Lower lobe of right lung (tissue), 2 donors: ENCODE measurements at regions not wholly inside any gene's neighbourhood (a gene's known extent, or its start where the extent isn't known, plus 50 kb on each side); places are given as distances from the start of the nearest gene placed in this dataset.

Experiments used
- ATAC-seq, 2 donors: fragments of 200-7000 bp; cut with Tn5 transposase; one replicate each; pipeline ENCODE4 v1.9.1; 2020 to 2022; ENCODE audit warnings: mild to moderate bottlenecking in 2 of 2, moderate library complexity in 2 of 2
- DNase-seq: peaks from one replicate; pipeline ENCODE4 v3.0.0-alpha.2; 2020
- H3K27ac ChIP-seq: fragments of 200-600 bp; one replicate; pipeline ENCODE4 v1.8.0; 2022
- H3K27me3 ChIP-seq: fragments of 200-600 bp; one replicate; pipeline ENCODE4 v1.8.0; 2022; ENCODE audit warnings: low read depth
- H3K36me3 ChIP-seq: fragments of 200-600 bp; one replicate; pipeline ENCODE4 v1.8.0; 2022; ENCODE audit warnings: mild to moderate bottlenecking
- H3K4me1 ChIP-seq: fragments of 200-600 bp; one replicate; pipeline ENCODE4 v1.8.0; 2022
- H3K4me3 ChIP-seq: fragments of 200-600 bp; one replicate; pipeline ENCODE4 v1.8.0; 2022; ENCODE audit warnings: mild to moderate bottlenecking
- H3K9me3 ChIP-seq: fragments of 200-600 bp; one replicate; pipeline ENCODE4 v1.8.0; 2022
- CTCF ChIP-seq: fragments of 200-600 bp; IDR thresholded peaks from one replicate; pipeline ENCODE4 v1.8.0; 2022; ENCODE audit warnings: antibody characterized with exemption, mild to moderate bottlenecking
- intact Hi-C: fragments of 100-400 bp; cut with DNase I; formaldehyde crosslinking; loops from one replicate; pipeline ENCODE4 v1.11.0; 2022
- donor health status: DM: no; HTN: yes; CAD: no; lungs with severe emphysema.

- no peaks in the 10 kb centered on the region for H3K36me3 ChIP-seq
- DNase-seq = no peak
- intact Hi-C loops = no loop called here
- no peak overlapping the region for H3K4me3 ChIP-seq
- H3K27ac ChIP-seq = no peak overlapping the region
- H3K27me3 ChIP-seq = no peaks in the 10 kb centered on the region
- TF ChIP-seq CTCF = no peak
- ATAC-seq = no peak
- no peaks in the 10 kb centered on the region for H3K9me3 ChIP-seq
- no peaks in the 10 kb centered on the region for H3K4me1 ChIP-seq
Observed at GRCh38 chr13:78286748-78287147, 316.6 kb downstream of the POU4F1 start.

GRCh38 chr13:78265098-78265497 lies 338.3 kb downstream of the POU4F1 start:
- intact Hi-C loops = no loop called here
- no peak for TF ChIP-seq CTCF
- Histone ChIP-seq H3K4me3 (no peak overlapping the region), H3K4me1 (no peaks in the 10 kb centered on the region), H3K27ac (no peak overlapping the region), H3K36me3 (no peaks in the 10 kb centered on the region), H3K9me3 (no peaks in the 10 kb centered on the region), H3K27me3 (no peaks in the 10 kb centered on the region)
- no peak for DNase-seq
- no peak for ATAC-seq

GRCh38 chr13:78258304-78258703 lies 339.7 kb upstream of the EDNRB start:
- intact Hi-C loops = no loop called here
- no peak for TF ChIP-seq CTCF
- Histone ChIP-seq H3K4me3 (no peak overlapping the region), H3K27ac (no peak overlapping the region), H3K27me3 (no peaks in the 10 kb centered on the region), H3K4me1 (no peaks in the 10 kb centered on the region), H3K36me3 (no peaks in the 10 kb centered on the region), H3K9me3 (no peaks in the 10 kb centered on the region)
- DNase-seq (no peak), ATAC-seq (no peak)

GRCh38 chr13:78256484-78256883 lies 337.9 kb upstream of the EDNRB start:
- Histone ChIP-seq H3K4me3 (no peak overlapping the region), H3K27ac (no peak overlapping the region), H3K36me3 (no peaks in the 10 kb centered on the region), H3K9me3 (no peaks in the 10 kb centered on the region), H3K27me3 (no peaks in the 10 kb centered on the region), H3K4me1 (no peaks in the 10 kb centered on the region)
- no peak for DNase-seq
- intact Hi-C loops = no loop called here
- no peak for TF ChIP-seq CTCF
- no peak for ATAC-seq

GRCh38 chr13:78254113-78254512 lies 335.5 kb upstream of the EDNRB start:
- no peaks in the 10 kb centered on the region for H3K36me3 ChIP-seq
- H3K27ac ChIP-seq = no peak overlapping the region
- no peaks in the 10 kb centered on the region for H3K9me3 ChIP-seq
- H3K27me3 ChIP-seq = no peaks in the 10 kb centered on the region
- intact Hi-C loops = no loop called here
- no peaks in the 10 kb centered on the region for H3K4me1 ChIP-seq
- H3K4me3 ChIP-seq = no peak overlapping the region
- no peak for DNase-seq
- no peak for TF ChIP-seq CTCF
- no peak for ATAC-seq

GRCh38 chr13:78247362-78247761 lies 328.7 kb upstream of the EDNRB start:
- DNase-seq (no peak), ATAC-seq (no peak)
- Histone ChIP-seq H3K4me3 (no peak overlapping the region), H3K9me3 (no peaks in the 10 kb centered on the region), H3K4me1 (no peaks in the 10 kb centered on the region), H3K27me3 (no peaks in the 10 kb centered on the region), H3K36me3 (no peaks in the 10 kb centered on the region), H3K27ac (no peak overlapping the region)
- no peak for TF ChIP-seq CTCF
- intact Hi-C loops = no loop called here
